HG02973 (cell line): ENCODE measurements at regions not wholly inside any gene's neighbourhood (a gene's known extent, or its start where the extent isn't known, plus 50 kb on each side); places are given as distances from the start of the nearest gene placed in this dataset.

Source experiments
- ATAC-seq: cut with Tn5 transposase; IDR thresholded peaks from one replicate; pipeline ENCODE4 v1.9.1; 2021; ENCODE audit warnings: moderate library complexity; ENCODE audit not compliant: unreplicated experiment

- ATAC-seq: no peak
Measured at GRCh38 chr15:62920682-62921502, 121.7 kb upstream of the TPM1 start.

GRCh38 chr15:62922514-62922913, 120.0 kb upstream of the TPM1 start:
- no peak for ATAC-seq

GRCh38 chr15:62925875-62926274, 116.7 kb upstream of the TPM1 start:
- ATAC-seq: no peak

GRCh38 chr15:62927196-62927595, 115.4 kb upstream of the TPM1 start:
- no peak for ATAC-seq

GRCh38 chr15:62927836-62928235, 114.7 kb upstream of the TPM1 start:
- ATAC-seq: no peak

- no peak for ATAC-seq
Measured at GRCh38 chr15:62928242-62928999, 114.1 kb upstream of the TPM1 start.

GRCh38 chr15:62929000-62929357, 113.6 kb upstream of the TPM1 start:
- ATAC-seq: no peak

GRCh38 chr15:62931650-62932049, 110.9 kb upstream of the TPM1 start:
- no peak for ATAC-seq

GRCh38 chr15:62932436-62932835, 110.1 kb upstream of the TPM1 start:
- no peak for ATAC-seq

GRCh38 chr15:62933386-62933785, 109.2 kb upstream of the TPM1 start:
- no peak for ATAC-seq

GRCh38 chr15:62934236-62934971, 108.1 kb upstream of the TPM1 start:
- no peak for ATAC-seq

GRCh38 chr15:62935300-62936081, 107.1 kb upstream of the TPM1 start:
- ATAC-seq: no peak

- no peak for ATAC-seq
Measured at GRCh38 chr15:62938825-62939224, 103.7 kb upstream of the TPM1 start.

- ATAC-seq: no peak
Measured at GRCh38 chr15:62940093-62940754, 102.3 kb upstream of the TPM1 start.

GRCh38 chr15:62940755-62941361, 101.7 kb upstream of the TPM1 start:
- peak; percentile 45 for ATAC-seq

GRCh38 chr15:62941699-62942098, 100.8 kb upstream of the TPM1 start:
- ATAC-seq: no peak

GRCh38 chr15:62942428-62942827, 100.1 kb upstream of the TPM1 start:
- ATAC-seq: no peak

GRCh38 chr15:62945063-62945462, 97.5 kb upstream of the TPM1 start:
- no peak for ATAC-seq

GRCh38 chr15:62945760-62946159, 96.8 kb upstream of the TPM1 start:
- no peak for ATAC-seq

GRCh38 chr15:62946940-62947339, 95.6 kb upstream of the TPM1 start:
- ATAC-seq: no peak
